ENCODE measurements at regions not wholly inside any gene's neighbourhood (a gene's known extent, or its start where the extent isn't known, plus 50 kb on each side); places are given as distances from the start of the nearest gene placed in this dataset.

GRCh38 chr22:22138915-22139314 is 105.7 kb upstream of the VPREB1 start:
- TF ChIP-seq, protein P1, sequence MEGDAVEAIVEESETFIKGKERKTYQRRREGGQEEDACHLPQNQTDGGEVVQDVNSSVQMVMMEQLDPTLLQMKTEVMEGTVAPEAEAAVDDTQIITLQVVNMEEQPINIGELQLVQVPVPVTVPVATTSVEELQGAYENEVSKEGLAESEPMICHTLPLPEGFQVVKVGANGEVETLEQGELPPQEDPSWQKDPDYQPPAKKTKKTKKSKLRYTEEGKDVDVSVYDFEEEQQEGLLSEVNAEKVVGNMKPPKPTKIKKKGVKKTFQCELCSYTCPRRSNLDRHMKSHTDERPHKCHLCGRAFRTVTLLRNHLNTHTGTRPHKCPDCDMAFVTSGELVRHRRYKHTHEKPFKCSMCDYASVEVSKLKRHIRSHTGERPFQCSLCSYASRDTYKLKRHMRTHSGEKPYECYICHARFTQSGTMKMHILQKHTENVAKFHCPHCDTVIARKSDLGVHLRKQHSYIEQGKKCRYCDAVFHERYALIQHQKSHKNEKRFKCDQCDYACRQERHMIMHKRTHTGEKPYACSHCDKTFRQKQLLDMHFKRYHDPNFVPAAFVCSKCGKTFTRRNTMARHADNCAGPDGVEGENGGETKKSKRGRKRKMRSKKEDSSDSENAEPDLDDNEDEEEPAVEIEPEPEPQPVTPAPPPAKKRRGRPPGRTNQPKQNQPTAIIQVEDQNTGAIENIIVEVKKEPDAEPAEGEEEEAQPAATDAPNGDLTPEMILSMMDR (IDR thresholded peaks at IDR 0.05): no peak
- TF ChIP-seq POLR2A (IDR thresholded peaks at IDR 0.05) (no peak), EP300 (IDR thresholded peaks at IDR 0.05; ENCODE audit: low read depth) (no peak), POLR2AphosphoS5 (IDR thresholded peaks at IDR 0.05) (no peak)
